NCI-H1417 (cell line): ENCODE measurements at regions not wholly inside any gene's neighbourhood (a gene's known extent, or its start where the extent isn't known, plus 50 kb on each side); places are given as distances from the start of the nearest gene placed in this dataset.

Experiments used
- DNase-seq, 3 experiments: peaks; one replicate each; lab custom pipeline; 2025; lab: John Stamatoyannopoulos, UW

DNA sequence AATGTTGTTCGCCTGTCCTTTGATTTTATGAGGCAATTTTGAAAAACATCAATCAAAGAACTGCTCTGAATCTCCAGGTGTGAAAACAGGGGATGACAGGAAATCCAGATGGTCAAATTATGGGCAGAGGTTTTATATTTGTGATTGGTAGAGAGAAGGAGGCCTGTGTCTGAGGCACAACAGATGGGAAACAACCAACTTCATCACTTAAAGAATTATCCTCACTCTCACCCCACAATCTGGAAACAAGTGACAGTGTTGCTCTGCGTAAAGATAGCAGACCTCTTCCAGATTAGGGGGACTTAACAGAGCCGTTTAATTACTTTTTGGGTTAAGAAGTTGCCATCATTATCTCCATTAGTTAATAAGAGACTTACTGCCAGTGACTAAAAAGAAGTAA is 64.1 kb upstream of the EGLN3 start:
- DNase-seq: peak in 1 of 3 experiments; percentile 50

GRCh38 chr14:34013721-34014060 is 62.8 kb upstream of the EGLN3 start:
- DNase-seq: peak; percentile 10 to 77 (median 56)

DNA sequence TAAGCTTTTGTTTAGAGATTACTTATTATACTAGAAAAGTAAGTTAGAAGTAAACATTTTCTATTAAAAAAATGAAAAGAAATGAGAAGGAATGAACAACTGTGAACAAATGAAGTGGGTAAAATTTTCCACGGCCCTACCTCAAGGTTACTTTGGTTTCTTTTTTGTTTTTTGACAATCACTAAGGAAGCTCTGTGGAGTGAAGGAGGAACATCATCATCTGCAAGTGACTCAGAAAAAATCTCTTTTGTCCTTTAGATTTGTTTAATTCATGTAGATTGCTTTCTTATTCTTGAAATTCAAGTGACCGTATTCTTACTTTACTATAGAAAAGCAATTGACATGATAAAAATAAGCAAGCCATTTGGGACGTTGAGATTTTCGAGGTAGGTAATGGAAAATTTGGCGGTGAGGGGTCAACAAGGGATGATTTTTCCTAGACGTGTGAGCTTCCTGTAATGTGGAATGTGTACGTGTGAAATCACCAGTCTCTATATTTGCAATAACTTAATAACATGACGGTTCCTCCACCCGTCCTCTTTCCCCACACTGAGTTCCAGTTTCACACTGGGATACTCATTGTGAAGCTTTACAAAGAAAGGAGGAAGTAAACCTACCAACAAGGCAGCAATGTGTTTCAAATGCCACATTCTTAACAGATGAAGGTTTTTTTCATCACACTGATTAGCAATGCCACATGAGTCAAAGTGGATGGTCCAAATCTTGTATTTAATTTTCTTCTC is 62.3 kb upstream of the EGLN3 start:
- DNase-seq: peak in 1 of 3 experiments; percentile 56

DNA sequence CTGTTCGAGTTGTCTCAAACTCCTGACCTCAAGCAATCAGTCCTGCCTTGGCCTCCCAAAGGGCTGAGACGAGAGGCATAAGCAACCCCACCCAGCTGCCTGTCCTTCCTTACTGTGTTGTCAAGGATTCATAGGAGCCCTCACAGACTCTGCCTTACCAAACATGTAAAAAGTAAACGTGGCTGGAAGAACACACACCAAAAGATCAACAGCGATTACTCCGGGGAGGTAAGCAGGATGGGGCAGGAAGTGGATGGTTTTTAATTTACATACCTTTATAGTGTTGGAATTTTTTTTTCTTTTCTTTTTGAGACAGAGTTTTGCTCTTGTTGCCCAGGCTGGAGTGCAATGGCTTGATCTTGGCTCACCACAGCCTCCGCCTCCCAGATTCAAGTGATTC is 61.5 kb upstream of the EGLN3 start:
- no peak for DNase-seq

DNA sequence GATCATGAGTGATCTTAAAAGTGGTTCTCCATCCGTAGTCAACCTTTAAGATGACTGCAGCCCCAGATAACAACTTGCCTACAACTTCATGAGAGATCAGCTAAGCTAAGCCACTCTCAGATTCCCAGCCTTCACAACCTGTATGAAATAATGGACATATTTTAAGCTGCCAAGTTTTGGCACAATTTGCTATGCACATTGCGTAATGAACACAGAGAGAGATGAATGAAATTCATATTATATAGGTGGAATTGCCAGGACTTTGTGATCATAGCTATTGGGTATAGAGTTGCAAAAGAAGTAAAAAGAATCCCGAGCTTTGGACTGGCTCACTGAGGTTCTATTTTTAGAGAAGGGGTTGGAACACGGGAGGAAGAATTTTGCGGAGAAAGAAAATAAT is 59.1 kb upstream of the EGLN3 start:
- DNase-seq: no peak

GRCh38 chr14:34007902-34008301 is 57.0 kb upstream of the EGLN3 start:
- no peak for DNase-seq

- DNase-seq: no peak
These were observed 55.0 kb upstream of the EGLN3 start for GRCh38 chr14:34005901-34006300.

GRCh38 chr14:34004881-34005280 is 54.0 kb upstream of the EGLN3 start:
- peak in 1 of 3 experiments; percentile 22 for DNase-seq

DNA sequence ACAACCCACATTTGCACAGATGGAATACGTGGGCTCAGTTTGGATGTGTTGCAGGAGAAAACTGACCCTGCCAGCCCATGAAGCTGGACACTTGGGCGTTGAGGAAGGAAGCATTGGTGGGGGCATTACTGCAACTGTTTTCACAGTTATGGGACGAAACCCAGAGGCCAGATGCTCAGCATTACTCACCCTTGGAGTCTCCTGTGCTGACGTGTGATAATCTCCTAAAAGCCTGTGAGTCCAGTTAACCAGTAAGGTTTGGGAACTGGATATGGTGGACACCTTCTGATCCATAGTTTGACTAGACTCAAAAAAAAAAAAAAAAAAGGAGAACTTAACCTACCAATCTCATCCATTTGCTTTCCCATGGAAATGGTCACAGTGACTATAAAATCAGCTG is 52.8 kb upstream of the EGLN3 start:
- no peak for DNase-seq

DNA sequence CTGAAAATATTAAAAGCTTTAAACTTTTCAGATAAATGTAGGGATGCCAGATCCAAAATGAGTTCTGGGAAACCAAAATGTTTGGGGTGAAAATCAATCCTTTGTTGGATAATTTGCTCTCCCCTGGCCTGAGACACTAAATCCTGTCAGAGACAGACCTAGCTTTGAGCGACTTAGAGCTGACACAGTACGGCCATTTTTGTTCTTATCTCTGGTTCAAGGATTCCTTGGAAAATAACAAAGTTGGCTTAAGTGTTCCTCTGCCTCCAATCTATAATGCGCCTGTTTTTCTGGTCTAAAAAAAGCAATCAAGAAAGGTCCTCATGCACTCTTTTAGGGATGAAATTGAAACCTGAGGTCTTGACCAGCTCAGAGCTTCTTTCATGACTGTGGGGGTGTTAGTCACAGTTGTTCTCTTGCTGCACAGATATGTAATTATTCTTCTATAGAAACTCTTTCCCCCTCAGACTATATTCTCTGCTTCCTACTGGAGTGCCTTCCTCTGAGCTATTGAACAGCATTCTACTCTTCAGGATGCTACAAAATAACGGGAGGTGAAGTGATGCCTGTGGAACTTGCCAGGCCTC is 52.3 kb upstream of the EGLN3 start:
- DNase-seq: no peak
